Activated CD8-positive, alpha-beta T cell treated with anti-CD3 and anti-CD28 coated beads, Interleukin-2, amount 10 ng/mL, durations not matched to agents 7 days and 5 days (primary cell): ENCODE measurements at regions not wholly inside any gene's neighbourhood (a gene's known extent, or its start where the extent isn't known, plus 50 kb on each side); places are given as distances from the start of the nearest gene placed in this dataset.
"Not testable (repeated sequence)": the region's sequence is repeated elsewhere in the genome, so short reads cannot be mapped to it uniquely, and the experiment has no call there.

ENCODE experiments used
- ATAC-seq: fragments of 150-1000 bp; cut with Tn5 transposase; one replicate; pipeline ENCODE4 v1.10.0; 2021; ENCODE audit warnings: moderate library complexity
- CTCF ChIA-PET: fragments of 350-600 bp; sonication (Branson Sonifier 250); formaldehyde crosslinking; loops from one replicate; lab custom pipeline; 2021; ENCODE audit warnings: antibody characterized with exemption; lab: Charles Lee
- POLR2A ChIA-PET: fragments of 350-600 bp; sonication (Branson Sonifier 250); formaldehyde crosslinking; loops from one replicate; lab custom pipeline; 2021; ENCODE audit warnings: antibody characterized with exemption; lab: Charles Lee
- DNase-seq: peaks from one replicate; pipeline ENCODE4 v3.0.0-alpha.2; 2020
- H3K27ac Mint-ChIP-seq: one replicate; pipeline ENCODE4 v1.8.0; 2021; ENCODE audit warnings: mild to moderate bottlenecking, mixed read lengths
- H3K27me3 Mint-ChIP-seq: one replicate; pipeline ENCODE4 v1.8.0; 2021; ENCODE audit warnings: low read depth, mixed read lengths
- H3K36me3 Mint-ChIP-seq: one replicate; pipeline ENCODE4 v1.8.0; 2021; ENCODE audit warnings: low read depth, mixed read lengths
- H3K4me1 Mint-ChIP-seq: one replicate; pipeline ENCODE4 v1.8.0; 2021; ENCODE audit warnings: low read depth, mixed read lengths
- H3K4me3 Mint-ChIP-seq: one replicate; pipeline ENCODE4 v1.8.0; 2021; ENCODE audit warnings: mild to moderate bottlenecking, mixed read lengths
- H3K9me3 Mint-ChIP-seq: one replicate; pipeline ENCODE4 v1.8.0; 2022; ENCODE audit warnings: mixed read lengths; ENCODE audit not compliant: insufficient read depth

GRCh38 chr12:74641262-74641661 lies 103.6 kb downstream of the ATXN7L3B start:
- no peaks in the 10 kb centered on the region for H3K4me1 Mint-ChIP-seq
- no peaks in the 10 kb centered on the region for H3K36me3 Mint-ChIP-seq
- H3K4me3 Mint-ChIP-seq: no peak overlapping the region
- no peak overlapping the region for H3K27ac Mint-ChIP-seq
- DNase-seq (no peak), ATAC-seq (no peak)
- H3K27me3 Mint-ChIP-seq: no peaks in the 10 kb centered on the region
- no peaks in the 10 kb centered on the region for H3K9me3 Mint-ChIP-seq
- POLR2A ChIA-PET: no interaction called here
- CTCF ChIA-PET: interaction anchor here (0.6 kb wide), 1 partner anchor 287 kb away, joined by 3 read pairs; no protein-coding TSS in a partner anchor

GRCh38 chr12:74641694-74642093 lies 104.1 kb downstream of the ATXN7L3B start:
- Mint-ChIP-seq H3K27ac (no peak overlapping the region), H3K4me1 (no peaks in the 10 kb centered on the region), H3K36me3 (no peaks in the 10 kb centered on the region), H3K4me3 (no peak overlapping the region), H3K27me3 (no peaks in the 10 kb centered on the region), H3K9me3 (no peaks in the 10 kb centered on the region)
- POLR2A ChIA-PET: no interaction called here
- no peak for DNase-seq
- CTCF ChIA-PET: no interaction called here
- no peak for ATAC-seq

GRCh38 chr12:74644681-74645080 lies 107.0 kb downstream of the ATXN7L3B start:
- ChIA-PET CTCF (no interaction called here), POLR2A (no interaction called here)
- H3K9me3 Mint-ChIP-seq: no peaks in the 10 kb centered on the region
- ATAC-seq: no peak
- no peak for DNase-seq
- no peak overlapping the region for H3K27ac Mint-ChIP-seq
- no peak overlapping the region for H3K4me3 Mint-ChIP-seq
- no peaks in the 10 kb centered on the region for H3K4me1 Mint-ChIP-seq
- H3K36me3 Mint-ChIP-seq: no peaks in the 10 kb centered on the region
- no peaks in the 10 kb centered on the region for H3K27me3 Mint-ChIP-seq

- Mint-ChIP-seq H3K27me3 (no peaks in the 10 kb centered on the region), H3K27ac (no peak overlapping the region), H3K4me3 (no peak overlapping the region), H3K36me3 (no peaks in the 10 kb centered on the region), H3K9me3 (no peaks in the 10 kb centered on the region), H3K4me1 (no peaks in the 10 kb centered on the region)
- ATAC-seq: no peak
- ChIA-PET CTCF (no interaction called here), POLR2A (no interaction called here)
- DNase-seq: no peak
Measured at GRCh38 chr12:74646831-74647230, 109.2 kb downstream of the ATXN7L3B start.

GRCh38 chr12:74647256-74647655 lies 109.6 kb downstream of the ATXN7L3B start:
- Mint-ChIP-seq H3K4me1 (no peaks in the 10 kb centered on the region), H3K9me3 (no peaks in the 10 kb centered on the region), H3K27ac (no peak overlapping the region), H3K4me3 (no peak overlapping the region), H3K27me3 (no peaks in the 10 kb centered on the region), H3K36me3 (no peaks in the 10 kb centered on the region)
- ATAC-seq (no peak), DNase-seq (no peak)
- ChIA-PET POLR2A (no interaction called here), CTCF (no interaction called here)

- Mint-ChIP-seq H3K4me3 (no peak overlapping the region), H3K27me3 (no peaks in the 10 kb centered on the region), H3K27ac (no peak overlapping the region), H3K9me3 (peaks cover 4% of the 10 kb centered on the region), H3K4me1 (no peaks in the 10 kb centered on the region), H3K36me3 (no peaks in the 10 kb centered on the region)
- no peak for DNase-seq
- ChIA-PET POLR2A (no interaction called here), CTCF (no interaction called here)
- no peak for ATAC-seq
Measured at GRCh38 chr12:74656251-74656650, 118.6 kb downstream of the ATXN7L3B start.

- H3K4me1 Mint-ChIP-seq: no peaks in the 10 kb centered on the region
- no peaks in the 10 kb centered on the region for H3K9me3 Mint-ChIP-seq
- H3K27me3 Mint-ChIP-seq: no peaks in the 10 kb centered on the region
- POLR2A ChIA-PET: no interaction called here
- CTCF ChIA-PET: no interaction called here
- no peak for DNase-seq
- H3K27ac Mint-ChIP-seq: no peak overlapping the region
- ATAC-seq: no peak
- no peaks in the 10 kb centered on the region for H3K36me3 Mint-ChIP-seq
- H3K4me3 Mint-ChIP-seq: no peak overlapping the region
Measured at GRCh38 chr12:74660442-74660841, 122.8 kb downstream of the ATXN7L3B start.

- no peak for ATAC-seq
- H3K27me3 Mint-ChIP-seq: no peaks in the 10 kb centered on the region
- no peak for DNase-seq
- no peaks in the 10 kb centered on the region for H3K4me1 Mint-ChIP-seq
- POLR2A ChIA-PET: no interaction called here
- no peaks in the 10 kb centered on the region for H3K36me3 Mint-ChIP-seq
- H3K9me3 Mint-ChIP-seq: no peaks in the 10 kb centered on the region
- no peak overlapping the region for H3K27ac Mint-ChIP-seq
- CTCF ChIA-PET: no interaction called here
- no peak overlapping the region for H3K4me3 Mint-ChIP-seq
Measured at GRCh38 chr12:74663958-74664357, 126.3 kb downstream of the ATXN7L3B start.

- no peak for ATAC-seq
- Mint-ChIP-seq H3K27ac (no peak overlapping the region), H3K27me3 (no peaks in the 10 kb centered on the region), H3K4me1 (no peaks in the 10 kb centered on the region), H3K9me3 (no peaks in the 10 kb centered on the region), H3K4me3 (no peak overlapping the region), H3K36me3 (no peaks in the 10 kb centered on the region)
- ChIA-PET CTCF (no interaction called here), POLR2A (no interaction called here)
- no peak for DNase-seq
Measured at GRCh38 chr12:74665690-74666089, 128.1 kb downstream of the ATXN7L3B start.

GRCh38 chr12:74671421-74671820 lies 133.8 kb downstream of the ATXN7L3B start:
- CTCF ChIA-PET: no interaction called here
- Mint-ChIP-seq H3K4me3 (no peak overlapping the region), H3K36me3 (no peaks in the 10 kb centered on the region), H3K27me3 (no peaks in the 10 kb centered on the region), H3K4me1 (no peaks in the 10 kb centered on the region), H3K27ac (no peak overlapping the region), H3K9me3 (no peaks in the 10 kb centered on the region)
- no peak for ATAC-seq
- POLR2A ChIA-PET: no interaction called here
- DNase-seq: no peak

- H3K36me3 Mint-ChIP-seq, H3K9me3 Mint-ChIP-seq, POLR2A ChIA-PET, CTCF ChIA-PET, H3K4me1 Mint-ChIP-seq, ATAC-seq, H3K27me3 Mint-ChIP-seq, H3K27ac Mint-ChIP-seq, DNase-seq, H3K4me3 Mint-ChIP-seq: not testable (repeated sequence)
Measured at GRCh38 chr12:74676955-74677354, 139.3 kb downstream of the ATXN7L3B start.

GRCh38 chr12:74685385-74685784 lies 147.8 kb downstream of the ATXN7L3B start:
- no peaks in the 10 kb centered on the region for H3K36me3 Mint-ChIP-seq
- DNase-seq (no peak), ATAC-seq (no peak)
- H3K4me1 Mint-ChIP-seq: no peaks in the 10 kb centered on the region
- ChIA-PET CTCF (no interaction called here), POLR2A (no interaction called here)
- H3K9me3 Mint-ChIP-seq: no peaks in the 10 kb centered on the region
- no peak overlapping the region for H3K27ac Mint-ChIP-seq
- no peaks in the 10 kb centered on the region for H3K27me3 Mint-ChIP-seq
- H3K4me3 Mint-ChIP-seq: no peak overlapping the region

GRCh38 chr12:74689071-74689655 lies 151.5 kb downstream of the ATXN7L3B start:
- DNase-seq (no peak), ATAC-seq (no peak)
- ChIA-PET POLR2A (no interaction called here), CTCF (interaction anchor here (1.2 to 1.5 kb wide), 3 partner anchors 600 to 795 kb away, joined by 3 to 5 read pairs (median 4); partner anchors contain the start of gene GLIPR1L1)
- no peak overlapping the region for H3K4me3 Mint-ChIP-seq
- H3K4me1 Mint-ChIP-seq: no peaks in the 10 kb centered on the region
- H3K9me3 Mint-ChIP-seq: no peaks in the 10 kb centered on the region
- no peaks in the 10 kb centered on the region for H3K27me3 Mint-ChIP-seq
- no peaks in the 10 kb centered on the region for H3K36me3 Mint-ChIP-seq
- H3K27ac Mint-ChIP-seq: no peak overlapping the region
